ENCODE measurements at regions not wholly inside any gene's neighbourhood (a gene's known extent, or its start where the extent isn't known, plus 50 kb on each side); places are given as distances from the start of the nearest gene placed in this dataset.
"Not testable (repeated sequence)": the region's sequence is repeated elsewhere in the genome, so short reads cannot be mapped to it uniquely, and the experiment has no call there.

GRCh38 chr2:238521870-238522269 is 95.1 kb downstream of the ASB1 start:
- no peak for DNase-seq

- DNase-seq, result no peak
These were observed 96.7 kb downstream of the ASB1 start for GRCh38 chr2:238523158-238524110.

- DNase-seq, result no peak
These were observed 97.8 kb downstream of the ASB1 start for GRCh38 chr2:238524426-238524983.

- no peak for DNase-seq
These were observed 99.3 kb downstream of the ASB1 start for GRCh38 chr2:238525990-238526389.

GRCh38 chr2:238527565-238527964 is 100.8 kb downstream of the ASB1 start:
- no peak for DNase-seq

- DNase-seq, result peak; percentile 80
These were observed 102.4 kb downstream of the ASB1 start for GRCh38 chr2:238528953-238529781.

- not testable (repeated sequence) for DNase-seq
These were observed 104.4 kb downstream of the ASB1 start for GRCh38 chr2:238531017-238531645.

GRCh38 chr2:238543732-238544131 is 117.0 kb downstream of the ASB1 start:
- not testable (repeated sequence) for DNase-seq

- DNase-seq, result no peak
These were observed 122.3 kb downstream of the ASB1 start for GRCh38 chr2:238548902-238549462.

GRCh38 chr2:238549866-238550265 is 123.1 kb downstream of the ASB1 start:
- no peak for DNase-seq

GRCh38 chr2:238551091-238551490 is 124.4 kb downstream of the ASB1 start:
- DNase-seq, result no peak

- DNase-seq, result no peak
These were observed 125.5 kb downstream of the ASB1 start for GRCh38 chr2:238552226-238552625.

GRCh38 chr2:238553159-238553558 is 126.4 kb downstream of the ASB1 start:
- no peak for DNase-seq

- DNase-seq, result no peak
These were observed 128.0 kb downstream of the ASB1 start for GRCh38 chr2:238554468-238555315.

GRCh38 chr2:238555786-238556542 is 129.2 kb downstream of the ASB1 start:
- DNase-seq, result no peak

- no peak for DNase-seq
These were observed 130.7 kb downstream of the ASB1 start for GRCh38 chr2:238557431-238557830.

GRCh38 chr2:238557936-238558335 is 131.2 kb downstream of the ASB1 start:
- DNase-seq, result no peak

GRCh38 chr2:238558456-238559099 is 131.9 kb downstream of the ASB1 start:
- DNase-seq, result no peak

GRCh38 chr2:238560234-238560633 is 133.5 kb downstream of the ASB1 start:
- DNase-seq, result no peak

GRCh38 chr2:238561230-238561629 is 134.5 kb downstream of the ASB1 start:
- DNase-seq, result no peak
